Pancreas (tissue), 10 donors: ENCODE measurements at regions not wholly inside any gene's neighbourhood (a gene's known extent, or its start where the extent isn't known, plus 50 kb on each side); places are given as distances from the start of the nearest gene placed in this dataset.

Experiments used
- ATAC-seq, 4 donors: fragments of 200-7000 bp; cut with Tn5 transposase; one replicate each; pipeline versions ENCODE4 v1.8.0 to v1.9.1; 2020; ENCODE audit warnings: mild to moderate bottlenecking in 4 of 4, moderate library complexity in 4 of 4
- DNase-seq, 6 donors: peaks; one replicate each; pipeline ENCODE4 v3.0.0-alpha.2; 2020
- FAIRE-seq: peaks from 2 replicates; lab custom pipeline; 2012; peaks lifted over from hg19 to GRCh38; lab: Jason Lieb, UNC
- H3K27ac ChIP-seq, 4 donors: fragments of 200-600 bp; sonication (generic); 1 replicate in 3 of 4; 2 replicates in 1 of 4; pipeline versions ENCODE4 v1.5.0 to v1.8.0; 2020
- H3K27me3 ChIP-seq, 4 donors: fragments of 200-600 bp; one replicate each; pipeline ENCODE4 v1.8.0; 2021
- H3K36me3 ChIP-seq, 3 donors: fragments of 200-600 bp; sonication (generic) in 1 of 3; one replicate each; pipeline versions ENCODE4 v1.5.0 to v1.8.0; 2020 to 2021
- H3K4me1 ChIP-seq, 3 donors: fragments of 200-600 bp; one replicate each; pipeline ENCODE4 v1.8.0; 2021
- H3K4me3 ChIP-seq, 4 donors: fragments of 200-600 bp; sonication (generic) in 2 of 4; one replicate each; pipeline versions ENCODE4 v1.5.0 to v1.8.0; 2020 to 2021
- H3K9me3 ChIP-seq, 4 donors: fragments of 200-600 bp; one replicate each; pipeline ENCODE4 v1.8.0; 2021
- CTCF ChIP-seq, 4 donors: fragments of 200-600 bp; sonication (generic) in 3 of 4; IDR thresholded peaks; one replicate each; pipeline versions ENCODE4 v1.5.0 to v1.8.0; 2021; ENCODE audit warnings: antibody characterized with exemption in 4 of 4
- WGBS, 2 donors: extraction: QIAGEN DNeasy Blood & Tissue Kit; methylation state at CpG; one replicate each; pipeline ENCODE4 v1.1.7; 2013; 5-methylcytosine and 5-hydroxymethylcytosine counted together
- intact Hi-C, 3 donors: fragments of 100-400 bp; cut with DNase I; formaldehyde crosslinking; loops; one replicate each; pipeline versions ENCODE4 v1.11.1 to v1.14.2; 2022
- donor health status: healthy with polysubstance abuse.
- donor health status: DM: no; HTN: no; CAD: no; lungs with moderate emphysema.
- donor health status: DM: no; HTN: no; CAD: no.
- donor health status: control.
- donor health status: control.
- donor health status: Bipolar disorder and iron deficiency.
- donor health status: DM: yes; HTN: yes; CAD: no.
- donor health status: DM: no; HTN: no; CAD: no.
- donor health status: DM: no; HTN: no; CAD: no.
- donor health status: DM: yes; HTN: yes; CAD: no.

- H3K27ac ChIP-seq, result no peak overlapping the region
- H3K36me3 ChIP-seq, result no peaks in the 10 kb centered on the region
- TF ChIP-seq CTCF (IDR thresholded peaks at IDR 0.05), result no peak
- no peak for DNase-seq
- FAIRE-seq, result no peak
- intact Hi-C loops, result no loop called here
- ATAC-seq, result no peak
- H3K9me3 ChIP-seq, result no peaks in the 10 kb centered on the region
- 77 to 81% methylated on average over 5 of the region's 5 CpGs for WGBS, 2 donors
- H3K4me1 ChIP-seq, result no peaks in the 10 kb centered on the region
- no peaks in the 10 kb centered on the region for H3K27me3 ChIP-seq
- H3K4me3 ChIP-seq, result no peak overlapping the region
These were observed 70.3 kb upstream of the SHH start for GRCh38 chr7:155882596-155882995.

GRCh38 chr7:155881471-155882350 is 69.4 kb upstream of the SHH start:
- intact Hi-C loops, result no loop called here
- Histone ChIP-seq H3K4me1 (no peaks in the 10 kb centered on the region), H3K9me3 (no peaks in the 10 kb centered on the region), H3K4me3 (no peak overlapping the region), H3K27ac (no peak overlapping the region), H3K36me3 (no peaks in the 10 kb centered on the region), H3K27me3 (no peaks in the 10 kb centered on the region)
- DNase-seq (no peak), ATAC-seq (no peak), FAIRE-seq (no peak)
- TF ChIP-seq CTCF (IDR thresholded peaks at IDR 0.05), result no peak
- 80 to 85% methylated on average over 34 of the region's 34 CpGs for WGBS, 2 donors

- Histone ChIP-seq H3K27ac (no peak overlapping the region), H3K36me3 (no peaks in the 10 kb centered on the region), H3K4me1 (no peaks in the 10 kb centered on the region), H3K9me3 (no peaks in the 10 kb centered on the region), H3K4me3 (no peak overlapping the region), H3K27me3 (no peaks in the 10 kb centered on the region)
- intact Hi-C loops, result no loop called here
- no peak for FAIRE-seq
- WGBS, 2 donors, result 77 to 87% methylated on average over 7 of the region's 7 CpGs
- no peak for DNase-seq
- no peak for ATAC-seq
- no peak for TF ChIP-seq CTCF (IDR thresholded peaks at IDR 0.05)
These were observed 68.5 kb upstream of the SHH start for GRCh38 chr7:155880721-155881120.

GRCh38 chr7:155879592-155879991 is 67.3 kb upstream of the SHH start:
- H3K4me3 ChIP-seq, result no peak overlapping the region
- no peaks in the 10 kb centered on the region for H3K36me3 ChIP-seq
- no peak overlapping the region for H3K27ac ChIP-seq
- DNase-seq, result no peak
- no peaks in the 10 kb centered on the region for H3K9me3 ChIP-seq
- intact Hi-C loops, result no loop called here
- 65 to 87% methylated on average over 5 of the region's 5 CpGs for WGBS, 2 donors
- no peak for TF ChIP-seq CTCF (IDR thresholded peaks at IDR 0.05)
- no peak for ATAC-seq
- H3K4me1 ChIP-seq, result no peaks in the 10 kb centered on the region
- no peak for FAIRE-seq
- no peaks in the 10 kb centered on the region for H3K27me3 ChIP-seq

GRCh38 chr7:155878674-155879073 is 66.4 kb upstream of the SHH start:
- FAIRE-seq, result no peak
- ATAC-seq, result no peak
- WGBS, 2 donors, result 78 to 85% methylated on average over 8 of the region's 8 CpGs
- no peaks in the 10 kb centered on the region for H3K9me3 ChIP-seq
- DNase-seq, result peak in 1 of 6 donors; percentile 0
- intact Hi-C loops, result no loop called here
- no peaks in the 10 kb centered on the region for H3K27me3 ChIP-seq
- no peak overlapping the region for H3K4me3 ChIP-seq
- H3K36me3 ChIP-seq, result no peaks in the 10 kb centered on the region
- no peak overlapping the region for H3K27ac ChIP-seq
- TF ChIP-seq CTCF (IDR thresholded peaks at IDR 0.05), result no peak
- H3K4me1 ChIP-seq, result no peaks in the 10 kb centered on the region
